ENCODE measurements at regions not wholly inside any gene's neighbourhood (a gene's known extent, or its start where the extent isn't known, plus 50 kb on each side); places are given as distances from the start of the nearest gene placed in this dataset.
A peak's percentile ranks its signal among the peaks of the same experiment; 100 is the strongest.
"Not testable (repeated sequence)": the region's sequence is repeated elsewhere in the genome, so short reads cannot be mapped to it uniquely, and the experiment has no call there.

DNA sequence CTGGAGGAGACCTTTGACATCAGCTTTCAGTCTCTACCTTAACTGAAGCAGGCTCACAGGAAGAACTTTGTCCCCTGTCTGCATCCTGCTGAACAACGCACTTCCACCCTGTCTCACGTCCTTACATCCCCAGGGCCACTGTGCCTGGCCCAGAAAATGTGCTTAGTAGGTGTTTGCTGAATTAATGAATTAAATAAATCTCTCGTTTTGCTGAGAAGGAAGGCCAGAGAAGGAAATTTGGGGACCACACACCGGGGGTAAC, 54.3 kb upstream of the CREB3L1 start:
- no peak for DNase-seq (ENCODE audit: low spot score)

DNA sequence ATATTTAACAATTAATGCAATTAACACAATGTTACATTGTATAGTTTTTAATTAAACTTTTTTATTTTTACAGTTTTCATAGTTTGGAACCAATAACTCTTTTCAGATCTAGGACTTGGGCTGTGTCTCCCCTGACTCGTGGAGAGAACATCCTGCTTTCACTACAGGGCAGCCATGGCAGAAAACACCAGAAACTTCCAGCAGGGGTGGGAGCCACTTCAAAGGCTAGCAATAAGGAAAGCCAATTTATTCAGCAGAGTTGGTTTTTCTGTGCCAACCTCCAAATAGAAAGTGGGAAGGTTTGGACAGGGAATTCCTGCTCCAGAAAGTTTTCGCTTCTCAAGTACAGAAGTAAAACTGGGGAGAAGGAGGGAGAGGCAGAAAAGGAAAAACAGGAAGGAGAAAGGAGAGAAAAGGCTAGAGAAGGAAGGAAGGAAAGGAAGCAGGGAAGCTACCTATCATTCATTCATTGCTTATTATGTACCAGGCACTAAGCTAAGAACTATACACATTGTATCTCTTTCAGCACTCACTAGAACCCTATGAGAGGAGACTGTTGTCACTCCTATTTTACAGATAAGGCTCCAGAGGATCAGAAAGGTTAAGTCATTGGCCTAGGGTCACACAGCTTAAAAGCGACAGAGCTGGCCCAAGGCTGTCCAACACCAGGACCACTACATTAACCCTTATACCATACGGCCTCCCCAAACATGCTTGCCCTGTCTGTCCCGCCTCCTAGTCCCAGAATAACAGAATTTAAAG, 54.8 kb upstream of the CREB3L1 start:
- peak; percentile 40 for DNase-seq (ENCODE audit: low spot score)

DNA sequence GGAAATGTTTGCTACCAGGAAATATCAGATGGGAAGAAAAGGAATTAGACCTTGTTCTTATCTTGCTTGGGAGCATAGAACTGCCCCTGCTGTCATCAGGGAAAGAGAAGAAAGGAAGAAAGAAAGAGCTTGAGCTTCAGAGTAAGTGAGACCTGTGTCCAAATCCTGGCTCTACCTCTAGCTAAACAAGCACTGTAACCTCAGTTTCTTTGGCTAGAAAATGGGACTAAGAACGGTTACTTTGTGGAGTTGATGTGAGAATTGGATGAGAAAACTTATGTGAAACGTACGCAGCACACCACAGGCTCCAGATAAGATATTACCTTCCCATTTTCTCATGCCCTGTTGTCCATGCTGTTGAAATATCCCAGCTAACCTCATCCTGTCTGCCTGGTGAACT, 57.1 kb upstream of the CREB3L1 start:
- DNase-seq (ENCODE audit: low spot score), result no peak

DNA sequence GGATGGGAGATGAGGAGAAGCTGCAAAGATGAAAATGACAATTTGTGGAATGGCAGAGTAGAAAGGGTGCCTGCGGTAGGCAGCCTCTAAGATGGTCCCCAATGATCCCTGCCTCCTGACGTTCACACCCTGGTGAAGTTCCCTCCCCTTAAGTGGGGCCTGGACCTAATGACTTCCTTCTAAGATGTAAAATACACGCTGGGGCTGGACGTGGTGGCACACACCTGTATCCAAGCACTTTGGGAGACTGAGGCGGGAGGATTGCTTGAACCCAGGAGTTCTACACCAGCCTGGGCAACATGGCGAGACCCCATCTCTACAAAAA, 60.7 kb upstream of the CREB3L1 start:
- DNase-seq (ENCODE audit: low spot score), result no peak

DNA sequence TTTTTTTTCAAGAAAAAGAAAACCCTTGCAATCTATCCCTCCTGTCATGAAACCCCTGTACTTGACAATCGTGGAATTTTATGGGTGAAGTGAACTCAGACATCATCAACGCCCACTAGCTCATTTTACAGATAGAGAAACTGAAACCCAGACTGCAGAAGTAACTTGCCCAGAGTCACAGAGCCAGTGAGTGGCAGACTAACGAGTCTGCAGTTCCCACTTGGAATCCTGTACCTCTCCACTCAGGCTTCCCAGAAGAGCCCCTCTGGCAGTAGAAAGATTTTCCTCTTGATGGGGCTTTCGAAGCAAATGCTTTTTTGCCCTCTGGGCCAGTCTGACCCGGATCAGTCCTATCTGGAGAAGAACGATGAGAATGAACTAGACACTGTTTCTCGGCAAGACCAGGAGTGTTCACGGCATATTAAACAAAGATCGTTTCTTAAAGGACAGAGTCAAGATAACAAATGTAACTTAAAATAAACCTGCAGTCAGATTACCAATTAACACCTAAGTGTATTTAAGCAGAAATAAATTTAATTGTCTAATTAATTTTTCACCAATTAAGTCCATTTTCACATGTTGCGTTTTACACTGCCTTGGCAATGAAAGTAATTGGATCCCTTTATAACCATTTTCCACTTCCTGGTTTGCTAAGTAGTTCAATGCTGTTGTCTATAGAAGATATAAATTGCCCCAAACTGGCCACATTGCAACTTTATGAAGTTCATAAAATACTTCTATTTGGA, 61.3 kb upstream of the CREB3L1 start:
- no peak for DNase-seq (ENCODE audit: low spot score)

DNA sequence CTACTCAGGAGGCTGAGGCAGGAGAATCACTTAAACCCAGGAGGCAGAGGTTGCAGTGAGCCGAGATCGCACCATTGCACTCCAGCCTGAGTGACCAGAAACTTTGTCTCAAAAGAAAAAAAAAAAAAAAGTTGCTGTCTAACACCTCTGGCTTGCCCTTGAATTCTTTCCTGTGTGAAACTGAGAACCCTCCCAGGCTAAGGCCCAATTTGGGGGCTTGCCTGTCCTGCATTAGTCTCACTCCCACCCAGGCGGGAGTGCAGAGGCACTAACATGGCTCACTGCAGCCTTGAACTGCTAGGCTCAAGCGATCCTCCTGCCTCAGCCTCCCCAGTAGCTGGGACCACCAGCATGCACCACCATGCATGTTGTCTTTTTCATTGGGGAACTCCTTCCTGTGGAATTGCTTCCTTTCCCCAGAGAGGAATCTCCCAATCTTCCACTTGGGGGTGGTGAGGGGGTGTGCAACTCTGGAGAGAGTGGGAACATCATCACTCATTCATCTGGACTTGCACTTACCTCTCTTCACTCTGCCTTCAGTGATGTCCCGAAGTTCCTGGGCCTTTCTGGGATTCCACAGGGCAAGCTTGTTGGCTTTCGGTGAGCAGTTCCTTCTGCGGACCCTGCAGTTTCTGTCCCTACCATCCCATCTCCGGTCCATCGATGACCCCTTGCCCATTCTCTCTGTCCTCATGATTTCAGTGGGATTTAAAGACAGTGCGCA, 62.1 kb upstream of the CREB3L1 start:
- DNase-seq (ENCODE audit: low spot score), result no peak

DNA sequence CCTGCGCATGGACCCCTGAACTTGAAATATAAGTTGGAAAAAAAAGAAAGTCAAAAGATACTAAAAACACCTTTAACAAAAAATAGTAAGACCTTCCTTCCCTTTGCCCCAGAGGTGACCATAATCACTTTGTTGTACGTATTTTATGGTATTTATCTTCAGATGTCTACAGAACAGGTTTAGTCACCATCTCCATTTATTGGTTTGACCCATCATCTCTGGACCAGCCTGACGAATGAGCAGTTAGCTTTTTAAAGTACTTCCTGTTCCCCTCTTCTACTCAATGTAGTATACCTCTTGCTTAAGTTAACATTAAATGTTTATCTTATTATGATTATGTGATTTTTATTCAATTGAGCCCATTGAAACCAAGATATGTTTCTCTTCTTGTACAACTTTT, 64.7 kb upstream of the CREB3L1 start:
- no peak for DNase-seq (ENCODE audit: low spot score)

DNA sequence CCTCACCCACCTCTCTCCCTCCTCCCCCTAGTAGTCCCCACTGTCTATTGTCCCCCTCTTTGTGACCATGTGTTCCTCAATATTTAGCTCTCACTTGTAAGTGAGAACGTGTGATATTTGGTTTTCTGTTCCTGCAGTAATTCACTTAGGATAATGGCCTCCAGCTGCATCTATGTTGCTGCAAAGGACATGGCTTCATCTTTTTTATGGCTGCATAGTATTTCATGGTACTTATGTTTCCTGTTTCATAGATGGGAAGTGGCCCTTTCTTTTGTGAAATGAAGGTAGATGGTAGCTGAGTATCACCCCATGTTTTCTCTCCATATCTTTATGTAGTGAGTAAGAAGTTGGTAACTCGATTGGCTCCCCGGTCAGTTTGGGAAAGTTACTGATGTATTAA, 66.6 kb upstream of the CREB3L1 start:
- DNase-seq (ENCODE audit: low spot score), result no peak

DNA sequence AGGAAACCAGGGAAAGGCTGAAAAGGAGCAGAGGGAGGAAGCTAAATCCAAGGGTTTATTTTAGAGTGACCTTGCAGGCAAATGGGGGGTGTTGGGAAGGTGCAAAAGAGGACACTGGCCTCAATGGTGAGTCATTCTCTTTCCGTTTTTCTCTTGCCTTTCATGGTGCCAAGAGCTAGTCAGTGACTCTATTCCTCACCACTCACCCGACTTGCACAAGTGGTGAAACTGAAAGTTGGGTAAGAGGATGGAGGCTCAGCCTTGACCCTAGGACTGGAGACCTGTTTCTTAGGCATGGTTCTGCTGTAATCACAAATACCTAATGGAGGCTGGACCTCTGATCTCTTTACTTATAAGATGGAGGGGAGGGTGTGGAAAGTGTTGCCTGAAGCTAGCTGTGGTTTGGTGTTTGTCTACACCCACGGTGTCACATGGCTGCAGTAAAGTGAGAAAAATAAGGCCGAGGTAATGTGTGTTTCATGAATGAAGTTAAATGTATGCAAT, 67.3 kb upstream of the CREB3L1 start:
- DNase-seq (ENCODE audit: low spot score), result peak; percentile 65

DNA sequence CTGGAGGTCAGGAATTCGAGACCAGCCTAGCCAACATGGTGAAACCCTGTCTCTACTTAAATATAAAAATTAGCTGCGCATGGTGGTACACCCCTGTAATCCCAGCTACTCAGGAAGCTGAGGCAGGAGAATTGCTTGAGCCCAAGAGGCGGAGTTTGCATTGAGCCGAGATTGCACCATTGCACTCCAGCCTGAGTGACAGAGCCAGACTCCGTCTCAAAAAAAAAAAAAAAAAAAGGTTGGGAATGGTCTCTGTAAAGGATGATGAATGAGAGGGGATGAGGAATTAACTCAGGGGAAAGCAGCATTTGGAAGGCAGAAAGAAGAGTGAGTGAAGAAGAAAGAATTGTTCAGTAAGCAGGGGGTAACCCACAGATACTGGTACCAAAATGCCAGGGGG, 67.8 kb upstream of the CREB3L1 start:
- DNase-seq (ENCODE audit: low spot score), result not testable (repeated sequence)

DNA sequence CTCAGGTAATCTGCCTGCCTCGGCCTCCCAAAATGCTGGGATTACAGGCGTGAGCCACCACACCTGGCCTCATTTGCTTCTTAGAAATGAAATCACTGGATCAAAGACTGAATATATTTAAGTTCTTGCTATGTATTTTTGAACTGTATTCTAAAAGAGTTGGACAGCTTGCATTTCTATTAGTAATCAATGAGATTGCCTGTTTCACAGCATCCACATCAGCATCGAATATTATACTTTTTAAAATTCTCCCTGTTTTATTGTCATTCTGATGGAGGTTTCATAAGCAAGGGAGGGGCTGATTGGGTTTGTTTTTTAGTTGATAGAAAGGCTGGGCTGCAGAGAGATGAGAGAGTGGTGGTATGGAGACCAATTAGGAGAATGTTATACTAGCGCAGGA, 68.7 kb upstream of the CREB3L1 start:
- no peak for DNase-seq (ENCODE audit: low spot score)

DNA sequence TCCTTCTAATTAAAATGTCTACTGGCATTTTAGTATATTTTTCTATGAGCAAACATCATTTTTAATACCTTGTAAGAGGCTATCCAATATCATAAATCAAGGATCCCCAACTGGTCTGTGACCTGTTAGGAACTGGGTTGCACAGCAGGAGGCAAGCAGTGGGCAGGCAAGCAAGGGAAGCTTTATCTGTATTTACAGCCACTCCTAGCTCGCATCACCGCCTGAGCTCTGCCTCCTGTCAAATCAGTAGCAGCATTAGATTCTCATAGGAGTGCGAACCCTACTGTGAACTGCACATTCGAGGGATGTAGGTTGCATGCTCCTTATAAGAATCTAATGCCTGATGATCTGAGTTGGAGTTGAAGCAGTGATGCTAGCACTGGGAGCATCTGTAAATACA, 70.2 kb upstream of the CREB3L1 start:
- DNase-seq (ENCODE audit: low spot score), result no peak

DNA sequence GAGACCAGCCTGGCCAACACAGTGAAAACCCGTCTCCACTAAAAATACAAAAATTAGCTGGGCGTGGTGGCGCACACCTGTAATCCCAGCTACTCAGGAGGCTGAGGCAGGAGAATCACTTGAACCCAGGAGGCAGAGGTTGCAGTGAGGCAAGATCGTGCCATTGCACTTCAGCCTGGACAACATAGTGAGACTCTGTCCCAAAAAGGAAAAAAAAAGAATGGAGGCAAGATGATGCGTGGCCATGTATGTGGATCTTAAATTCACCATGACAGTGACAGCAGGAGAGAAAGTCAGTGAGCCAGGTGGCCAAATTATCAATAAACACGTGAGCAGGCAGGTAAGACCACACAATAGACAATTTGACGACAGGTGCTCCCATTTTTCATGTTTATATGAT, 73.0 kb upstream of the CREB3L1 start:
- not testable (repeated sequence) for DNase-seq (ENCODE audit: low spot score)

DNA sequence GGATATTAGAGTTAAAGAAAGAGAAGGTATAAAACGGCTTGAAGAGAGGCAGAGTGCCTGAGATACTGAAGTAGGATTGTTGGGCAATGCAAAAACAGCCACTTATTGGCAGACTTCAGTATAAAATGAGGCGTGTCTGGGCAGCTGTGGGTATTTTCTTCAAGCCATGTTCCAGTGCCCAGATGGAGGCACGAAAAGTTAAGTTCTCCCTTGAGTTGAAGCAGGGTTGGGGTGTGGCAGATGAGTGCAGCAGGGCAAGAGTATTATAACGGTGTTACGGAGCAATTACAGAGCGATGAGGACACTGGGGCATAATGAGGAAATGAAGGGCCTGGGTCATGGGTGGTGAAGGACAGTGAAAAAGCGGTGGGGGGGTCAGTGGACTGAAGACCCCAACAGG, 73.7 kb upstream of the CREB3L1 start:
- no peak for DNase-seq (ENCODE audit: low spot score)

DNA sequence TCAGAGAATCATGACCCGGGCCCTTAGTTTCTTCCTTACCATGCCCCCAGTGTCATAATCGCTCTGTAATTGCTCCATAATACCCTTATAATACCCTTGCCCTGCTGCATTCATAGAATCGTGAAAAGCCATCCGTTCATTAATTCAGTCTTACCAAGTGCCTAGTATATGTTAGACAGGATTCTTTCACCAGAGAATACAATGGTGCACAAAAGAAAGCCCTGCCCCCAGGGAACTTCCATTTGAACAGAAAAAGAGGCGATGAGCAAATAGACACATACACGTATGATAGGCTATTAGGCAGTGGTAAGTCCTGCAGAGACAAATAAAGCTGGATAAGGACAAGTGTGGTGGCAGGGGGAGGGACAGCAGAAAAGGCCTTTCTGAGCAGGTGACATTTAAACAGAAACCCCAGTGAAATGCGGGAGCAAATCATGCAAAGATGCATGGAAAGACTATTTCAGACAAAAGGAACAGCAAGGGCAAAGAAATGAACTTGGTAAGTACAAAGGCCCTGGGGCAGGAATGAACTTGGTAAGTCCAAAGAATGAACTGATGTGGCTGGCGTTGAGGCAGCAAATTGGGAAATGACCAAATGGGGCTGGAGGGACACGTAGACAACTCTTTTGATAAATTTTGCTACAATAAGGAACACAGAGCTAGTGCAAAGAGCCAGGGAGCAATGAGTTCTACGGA, 74.6 kb upstream of the CREB3L1 start:
- DNase-seq (ENCODE audit: low spot score), result no peak

DNA sequence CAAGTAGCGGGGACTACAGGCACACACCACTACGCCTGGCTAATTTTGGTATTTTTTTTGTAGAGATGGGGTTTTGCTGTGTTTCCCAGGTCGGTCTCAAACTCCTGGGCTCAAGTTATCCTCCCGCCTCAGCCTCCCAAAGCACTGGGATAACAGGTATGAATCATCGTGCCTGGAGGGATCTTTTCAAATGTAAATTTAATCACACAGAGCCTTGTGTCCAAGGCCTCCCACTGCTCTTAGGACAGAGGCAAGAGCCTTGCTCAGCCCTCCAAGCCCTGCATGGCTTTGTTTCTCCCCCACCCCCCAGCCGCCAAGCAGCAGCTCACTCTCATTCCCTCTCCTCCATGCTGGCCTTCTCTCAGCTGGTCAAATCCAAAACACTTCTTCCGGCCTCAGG, 75.3 kb upstream of the CREB3L1 start:
- DNase-seq (ENCODE audit: low spot score), result no peak

DNA sequence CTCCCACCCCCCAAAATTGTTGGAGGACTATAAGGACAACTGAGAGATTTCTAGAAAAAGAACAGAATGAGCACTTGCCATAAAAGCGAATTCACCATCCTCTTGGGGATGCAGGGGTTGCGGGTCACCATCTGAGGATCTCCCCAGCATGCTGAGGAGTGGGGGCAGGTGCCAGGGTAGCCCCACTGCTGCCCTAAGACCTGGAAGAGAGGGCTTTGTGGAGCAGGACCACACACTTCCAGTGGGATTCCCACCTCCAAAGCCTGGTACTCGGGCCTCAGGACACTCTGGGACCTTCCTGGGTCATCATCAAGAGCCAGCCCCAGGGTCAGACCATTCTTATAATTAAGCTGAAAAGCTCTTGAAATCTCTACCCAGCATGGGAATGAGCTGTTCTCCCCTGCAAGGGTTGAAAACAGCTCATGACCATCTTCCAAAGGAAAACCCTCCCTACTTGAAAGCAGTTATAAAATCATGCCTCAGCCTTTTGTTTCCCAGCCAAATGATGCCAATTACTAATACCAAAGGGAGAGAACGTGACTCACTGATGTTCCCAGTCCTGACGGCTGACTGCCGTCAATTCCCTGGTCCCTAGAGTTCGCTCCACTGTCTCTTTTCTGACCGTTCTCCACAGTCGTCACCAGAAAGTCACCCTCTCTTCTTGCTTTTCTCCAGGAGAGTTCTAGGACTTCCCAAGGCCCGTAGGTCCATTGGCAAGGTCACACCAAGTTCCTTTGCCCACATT, 76.8 kb upstream of the CREB3L1 start:
- DNase-seq (ENCODE audit: low spot score), result no peak

DNA sequence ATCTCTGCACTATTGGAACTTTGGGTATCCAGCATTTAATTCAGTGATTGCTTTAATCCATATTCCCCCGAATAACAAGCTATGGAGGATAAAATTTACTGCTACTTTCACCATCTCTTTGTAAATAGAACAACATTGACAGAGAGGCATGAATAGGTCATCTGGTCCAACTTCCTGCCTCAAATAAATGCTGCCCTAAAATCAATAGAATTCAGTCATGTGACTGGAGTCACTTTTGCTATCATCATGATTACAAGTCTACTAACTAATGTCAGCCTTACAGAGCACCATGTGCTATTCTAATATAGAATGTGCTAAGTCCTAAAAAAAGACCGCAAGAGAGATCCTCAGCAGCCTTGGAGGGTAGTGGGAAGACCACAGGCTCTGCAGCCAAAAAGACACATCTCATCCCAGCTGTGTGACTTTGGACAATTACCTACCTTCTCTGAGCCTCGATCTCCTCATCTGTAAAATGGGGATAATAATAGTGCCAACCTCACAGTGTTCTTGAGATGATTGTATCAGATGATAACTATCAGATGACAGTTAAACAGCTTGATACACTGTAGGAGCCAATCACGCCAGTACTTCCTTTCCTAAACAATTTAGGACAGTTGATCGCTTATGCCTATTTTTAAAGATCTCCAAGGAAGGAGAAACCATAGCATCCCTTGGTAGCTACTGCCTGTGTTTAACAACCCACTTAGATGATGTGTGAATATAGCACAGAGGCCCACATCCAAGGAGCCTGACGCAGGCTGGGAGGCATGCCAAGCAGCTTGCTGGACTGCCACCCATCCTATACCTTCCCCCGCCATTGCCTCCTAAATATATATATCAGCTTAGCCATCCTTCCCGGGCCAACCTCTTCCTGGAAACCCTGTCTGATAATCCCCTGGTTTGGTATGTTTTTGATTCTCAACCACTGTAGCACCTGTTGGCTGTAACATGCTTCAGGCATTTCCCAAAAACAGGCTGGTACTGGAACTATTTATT, 77.3 kb upstream of the PHF21A start:
- DNase-seq (ENCODE audit: low spot score), result no peak

DNA sequence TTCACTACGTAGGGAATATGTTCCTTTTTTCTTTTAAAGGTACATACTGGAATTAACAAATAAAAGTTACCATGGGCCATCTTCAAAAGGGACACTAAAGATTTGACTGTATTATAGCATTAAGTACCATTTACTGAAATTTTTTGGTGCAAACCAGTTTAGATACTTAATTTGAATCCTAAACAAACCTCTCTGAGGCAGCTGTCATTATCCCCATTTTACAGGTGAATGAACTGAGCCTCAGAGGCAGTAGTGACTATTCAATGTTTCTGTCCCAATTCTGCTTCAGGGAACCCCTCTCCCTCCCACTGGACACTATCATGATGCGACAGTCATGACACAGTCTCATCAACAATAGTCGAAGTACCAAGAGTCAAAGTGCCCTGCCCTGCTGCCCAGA, 76.2 kb upstream of the PHF21A start:
- no peak for DNase-seq (ENCODE audit: low spot score)

DNA sequence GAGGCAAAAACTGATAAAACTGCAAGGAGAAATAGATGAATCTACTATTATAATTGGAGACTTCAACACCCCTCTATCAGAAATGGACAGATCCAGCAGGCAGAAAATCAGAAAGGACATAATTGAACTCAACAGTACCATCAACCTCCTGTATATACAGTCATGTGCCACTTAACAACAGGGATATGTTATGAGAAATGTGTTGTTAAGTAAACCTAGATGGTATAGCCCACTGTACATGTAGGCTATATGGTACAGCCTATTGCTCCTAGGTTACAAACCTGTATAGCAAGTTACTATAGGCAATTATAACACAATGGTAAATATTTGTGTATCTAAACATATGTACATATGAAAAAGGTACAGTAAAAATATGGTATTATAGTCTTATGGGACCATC, 66.8 kb upstream of the PHF21A start:
- DNase-seq (ENCODE audit: low spot score), result no peak

DNA sequence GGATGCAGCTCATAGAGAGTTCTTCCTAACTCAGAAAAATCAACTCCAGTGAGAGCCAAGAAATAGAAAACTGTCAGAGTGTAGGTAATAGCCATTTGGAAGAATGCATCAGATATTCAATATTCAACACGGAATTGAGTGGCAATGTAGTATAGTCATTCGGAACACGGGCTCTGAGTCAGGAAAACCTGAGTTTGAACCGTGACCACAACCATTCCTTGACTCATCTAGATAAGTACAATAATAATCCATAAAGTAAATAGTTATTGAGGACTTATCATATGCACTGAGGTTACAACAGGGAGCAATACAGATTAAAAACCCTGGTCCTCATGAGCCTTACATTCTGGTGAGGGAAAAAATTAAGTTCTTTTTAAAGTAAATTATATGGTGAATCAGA, 62.6 kb upstream of the PHF21A start:
- DNase-seq (ENCODE audit: low spot score), result peak; percentile 19
